ENCODE measurements at regions not wholly inside any gene's neighbourhood (a gene's known extent, or its start where the extent isn't known, plus 50 kb on each side); places are given as distances from the start of the nearest gene placed in this dataset.

- Histone ChIP-seq H3K27me3 (no peaks in the 10 kb centered on the region), H3K4me1 (peaks cover 23% of the 10 kb centered on the region), H3K9me3 (no peaks in the 10 kb centered on the region), H3K36me3 (no peaks in the 10 kb centered on the region), H3K4me3 (ENCODE audit: low read depth, low read length) (no peak overlapping the region)
- TF ChIP-seq, protein P1, sequence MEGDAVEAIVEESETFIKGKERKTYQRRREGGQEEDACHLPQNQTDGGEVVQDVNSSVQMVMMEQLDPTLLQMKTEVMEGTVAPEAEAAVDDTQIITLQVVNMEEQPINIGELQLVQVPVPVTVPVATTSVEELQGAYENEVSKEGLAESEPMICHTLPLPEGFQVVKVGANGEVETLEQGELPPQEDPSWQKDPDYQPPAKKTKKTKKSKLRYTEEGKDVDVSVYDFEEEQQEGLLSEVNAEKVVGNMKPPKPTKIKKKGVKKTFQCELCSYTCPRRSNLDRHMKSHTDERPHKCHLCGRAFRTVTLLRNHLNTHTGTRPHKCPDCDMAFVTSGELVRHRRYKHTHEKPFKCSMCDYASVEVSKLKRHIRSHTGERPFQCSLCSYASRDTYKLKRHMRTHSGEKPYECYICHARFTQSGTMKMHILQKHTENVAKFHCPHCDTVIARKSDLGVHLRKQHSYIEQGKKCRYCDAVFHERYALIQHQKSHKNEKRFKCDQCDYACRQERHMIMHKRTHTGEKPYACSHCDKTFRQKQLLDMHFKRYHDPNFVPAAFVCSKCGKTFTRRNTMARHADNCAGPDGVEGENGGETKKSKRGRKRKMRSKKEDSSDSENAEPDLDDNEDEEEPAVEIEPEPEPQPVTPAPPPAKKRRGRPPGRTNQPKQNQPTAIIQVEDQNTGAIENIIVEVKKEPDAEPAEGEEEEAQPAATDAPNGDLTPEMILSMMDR (IDR thresholded peaks at IDR 0.05; ENCODE audit: low read depth, low read length), result no peak
- DNase-seq, result no peak
Observed at GRCh38 chr10:78763651-78764395, 304.9 kb upstream of the ZMIZ1 start.

DNA sequence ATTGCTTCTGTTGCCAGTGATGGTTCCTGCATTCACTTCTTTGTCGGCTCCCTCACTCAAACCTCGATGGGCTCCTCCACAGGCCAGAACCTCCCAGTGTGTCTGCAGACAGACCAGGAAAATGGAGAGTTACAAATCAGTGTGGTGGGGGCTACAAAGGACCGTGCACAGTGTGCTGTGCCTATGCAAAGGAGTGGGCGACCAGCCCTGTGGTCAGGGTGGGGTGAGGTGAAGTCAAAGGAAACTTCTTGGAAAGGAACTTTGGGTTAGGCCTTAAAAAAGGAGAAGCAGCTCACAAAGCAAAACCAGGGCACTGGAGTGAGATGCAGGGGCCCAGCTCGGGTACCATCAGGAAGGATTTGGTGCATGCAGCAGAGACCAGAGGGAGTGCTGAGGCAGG is 304.3 kb upstream of the ZMIZ1 start:
- no peak for DNase-seq
- H3K27me3 ChIP-seq, result no peaks in the 10 kb centered on the region
- TF ChIP-seq, protein P1 (IDR thresholded peaks at IDR 0.05; ENCODE audit: low read depth, low read length), result no peak
- H3K36me3 ChIP-seq, result no peaks in the 10 kb centered on the region
- H3K4me3 ChIP-seq (ENCODE audit: low read depth, low read length), result no peak overlapping the region
- no peaks in the 10 kb centered on the region for H3K9me3 ChIP-seq
- peaks cover 27% of the 10 kb centered on the region for H3K4me1 ChIP-seq

DNA sequence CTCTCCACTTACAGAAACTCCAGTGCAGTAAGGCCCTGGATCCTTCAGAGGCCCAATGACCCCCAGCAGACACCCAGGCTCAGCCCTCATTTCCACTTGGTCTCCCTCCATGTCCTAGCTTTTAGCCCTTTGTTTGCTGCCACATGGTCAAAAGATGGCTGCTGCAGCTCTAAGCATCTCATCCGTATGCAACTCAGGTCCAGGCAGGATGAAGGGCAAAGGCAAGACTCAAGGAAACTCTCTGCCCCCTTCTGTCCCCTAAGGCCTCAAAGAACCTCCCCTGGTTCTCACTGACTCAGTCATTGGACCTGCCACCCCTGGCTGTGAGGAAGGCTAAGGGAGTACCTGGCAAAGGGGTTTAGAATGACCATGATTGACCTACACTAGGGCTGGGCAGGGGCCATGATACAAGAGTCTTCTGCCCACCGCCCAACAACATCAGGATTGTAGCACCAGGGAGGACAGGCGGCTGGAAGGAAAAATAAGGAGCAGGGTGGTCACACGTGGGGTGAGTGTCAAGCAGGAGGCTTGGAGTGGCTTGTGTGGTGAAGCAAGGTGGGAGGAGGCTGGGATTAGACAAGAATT is 303.8 kb upstream of the ZMIZ1 start:
- DNase-seq, result no peak
- Histone ChIP-seq H3K9me3 (no peaks in the 10 kb centered on the region), H3K4me1 (peaks cover 29% of the 10 kb centered on the region), H3K36me3 (no peaks in the 10 kb centered on the region), H3K4me3 (ENCODE audit: low read depth, low read length) (no peak overlapping the region), H3K27me3 (no peaks in the 10 kb centered on the region)
- TF ChIP-seq, protein P1 (IDR thresholded peaks at IDR 0.05; ENCODE audit: low read depth, low read length), result no peak

GRCh38 chr10:78765726-78766335 is 302.9 kb upstream of the ZMIZ1 start:
- Histone ChIP-seq H3K36me3 (no peaks in the 10 kb centered on the region), H3K4me1 (peaks cover 34% of the 10 kb centered on the region), H3K27me3 (no peaks in the 10 kb centered on the region), H3K4me3 (ENCODE audit: low read depth, low read length) (no peak overlapping the region), H3K9me3 (no peaks in the 10 kb centered on the region)
- TF ChIP-seq, protein P1 (IDR thresholded peaks at IDR 0.05; ENCODE audit: low read depth, low read length), result no peak
- peak; percentile 35 for DNase-seq

- no peak overlapping the region for H3K4me3 ChIP-seq (ENCODE audit: low read depth, low read length)
- H3K4me1 ChIP-seq, result peaks cover 38% of the 10 kb centered on the region
- TF ChIP-seq, protein P1 (IDR thresholded peaks at IDR 0.05; ENCODE audit: low read depth, low read length), result no peak
- H3K9me3 ChIP-seq, result no peaks in the 10 kb centered on the region
- H3K27me3 ChIP-seq, result no peaks in the 10 kb centered on the region
- DNase-seq, result no peak
- H3K36me3 ChIP-seq, result no peaks in the 10 kb centered on the region
Observed at GRCh38 chr10:78766603-78767002, 302.2 kb upstream of the ZMIZ1 start.
